Heart right ventricle (tissue), 16 donors: ENCODE measurements at regions not wholly inside any gene's neighbourhood (a gene's known extent, or its start where the extent isn't known, plus 50 kb on each side); places are given as distances from the start of the nearest gene placed in this dataset.
A peak's percentile ranks its signal among the peaks of the same experiment; 100 is the strongest.

Source experiments
- ATAC-seq, 8 donors: fragments of 200-7000 bp; cut with Tn5 transposase; one replicate each; pipeline ENCODE4 v1.9.1; 2020; ENCODE audit warnings: mild to moderate bottlenecking in 8 of 8, moderate library complexity in 8 of 8, moderate number of reproducible peaks in 1 of 8
- DNase-seq, 2 donors: peaks; one replicate each; pipeline ENCODE4 v3.0.0-alpha.2; 2020
- H3K27ac ChIP-seq, 10 donors: fragments of 200-600 bp; sonication (generic) in 2 of 10; one replicate each; pipeline versions ENCODE4 v1.5.0 to v1.8.0; 2020 to 2022; ENCODE audit warnings: mild to moderate bottlenecking in 3 of 10
- H3K27me3 ChIP-seq, 7 donors: fragments of 200-600 bp; one replicate each; pipeline ENCODE4 v1.8.0; 2021 to 2022; ENCODE audit warnings: mild to moderate bottlenecking in 2 of 7
- H3K36me3 ChIP-seq, 9 donors: fragments of 200-600 bp; sonication (generic) in 1 of 9; one replicate each; pipeline versions ENCODE4 v1.5.0 to v1.8.0; 2020 to 2022; ENCODE audit warnings: mild to moderate bottlenecking in 2 of 9
- H3K4me1 ChIP-seq, 9 donors: fragments of 200-600 bp; sonication (generic) in 1 of 9; one replicate each; pipeline versions ENCODE4 v1.5.0 to v1.8.0; 2020 to 2022; ENCODE audit warnings: mild to moderate bottlenecking in 4 of 9
- H3K4me3 ChIP-seq, 10 donors: fragments of 200-600 bp; sonication (generic) in 2 of 10; one replicate each; pipeline versions ENCODE4 v1.5.0 to v1.8.0; 2020 to 2022; ENCODE audit warnings: mild to moderate bottlenecking in 7 of 10, moderate library complexity in 2 of 10
- H3K9me3 ChIP-seq, 11 donors: fragments of 200-600 bp in 10 of 11; sonication (generic) in 2 of 11; one replicate each; pipeline versions ENCODE4 v1.5.0 to v1.8.0; 2013 to 2022; ENCODE audit warnings: mild to moderate bottlenecking in 2 of 11, control low read depth in 1 of 11, moderate library complexity in 1 of 11
- CTCF ChIP-seq, 9 donors: fragments of 200-600 bp; sonication (generic) in 2 of 9; IDR thresholded peaks; one replicate each; pipeline versions ENCODE4 v1.5.0 to v1.8.0; 2021 to 2022; ENCODE audit warnings: antibody characterized with exemption in 9 of 9, mild to moderate bottlenecking in 5 of 9, moderate library complexity in 1 of 9
- WGBS, 2 donors: extraction: QIAGEN DNeasy Blood & Tissue Kit; methylation state at CpG; one replicate each; pipeline ENCODE4 v1.1.7; 2013; ENCODE audit warnings: inconsistent platforms in 1 of 2; 5-methylcytosine and 5-hydroxymethylcytosine counted together
- intact Hi-C, 10 donors: fragments of 100-400 bp; cut with DNase I; formaldehyde crosslinking; loops; one replicate each; pipeline versions ENCODE4 v1.11.1 to v1.14.2; 2022
- donor health status: Arrhythmogenic right ventricular cardiomyopathy.
- donor health status: ischemic (EF 13 %, LVEDD 7.1; RV severe dilation, severe dysfunction).
- donor health status: healthy with polysubstance abuse.
- donor health status: DM: no; HTN: yes; CAD: no.
- donor health status: DM: no; HTN: no; CAD: no.
- donor health status: ischemic (EF 25% LVEDD 6.9; RV normal size, moderate dysfunction).
- donor health status: ischemic (EF 25% LVEDD 5.7; RV mildly dilated, moderate dysfunction).
- donor health status: healthy.
- donor health status: DM: yes; HTN: yes; CAD: no.
- donor health status: Ischemic cardiomyopathy.
- donor health status: ischemic (EF 35%, LVEDD 5.7; RV mildly dilated, moderate dysfunction).
- donor health status: nonischemic (EF 11% LVEDD 7.7; RV severe dilation, severe dysfunction).
- donor health status: DM: yes; HTN: yes; CAD: no.
- donor health status: PGD.
- donor health status: ischemic (EF 29% LVEDD 5.4; RV normal size, mild dysfunction).
- donor health status: nonischemic (EF 23%, LVEDD 6.1; RV moderate dilation, normal function).

GRCh38 chr4:101730291-101731117 is 60.0 kb upstream of the BANK1 start:
- Histone ChIP-seq H3K27me3 (no peaks in the 10 kb centered on the region), H3K4me3 (no peak overlapping the region), H3K36me3 (no peaks in the 10 kb centered on the region), H3K4me1 (no peaks in the 10 kb centered on the region), H3K27ac (no peak overlapping the region), H3K9me3 (no peaks in the 10 kb centered on the region)
- ATAC-seq (peak; percentile 68 to 94 (median 80)), DNase-seq (peak; percentile 19 to 66)
- WGBS, 2 donors: 45 to 47% methylated on average over 4 of the region's 4 CpGs
- intact Hi-C loops: loop anchor here (1.0 to 10.0 kb wide), 8 partner anchors 383 to 1638 kb away; partner anchors contain the start of gene PPP3CA (in 3 of the 10)
- peak; percentile 38 to 80 (median 75) for TF ChIP-seq CTCF (IDR thresholded peaks at IDR 0.05)

- DNase-seq (no peak), ATAC-seq (no peak)
- H3K27ac ChIP-seq: no peak overlapping the region
- TF ChIP-seq CTCF (IDR thresholded peaks at IDR 0.05): no peak
- no peaks in the 10 kb centered on the region for H3K9me3 ChIP-seq
- no peak overlapping the region for H3K4me3 ChIP-seq
- H3K36me3 ChIP-seq: no peaks in the 10 kb centered on the region
- intact Hi-C loops: loop anchor here in 4 of 10 donors (5.0 to 10.0 kb wide), 5 partner anchors 380 to 1635 kb away; partner anchors contain the start of gene PPP3CA (in 3 of the 4)
- H3K4me1 ChIP-seq: no peaks in the 10 kb centered on the region
- H3K27me3 ChIP-seq: no peaks in the 10 kb centered on the region
Measured at GRCh38 chr4:101727238-101727637, 63.3 kb upstream of the BANK1 start.

GRCh38 chr4:101724093-101724492 is 66.4 kb upstream of the BANK1 start:
- ATAC-seq (peak in 1 of 8 donors; percentile 25), DNase-seq (no peak)
- Histone ChIP-seq H3K4me3 (no peak overlapping the region), H3K27me3 (no peaks in the 10 kb centered on the region), H3K9me3 (no peaks in the 10 kb centered on the region), H3K27ac (no peak overlapping the region), H3K4me1 (no peaks in the 10 kb centered on the region), H3K36me3 (no peaks in the 10 kb centered on the region)
- no peak for TF ChIP-seq CTCF (IDR thresholded peaks at IDR 0.05)
- WGBS, 2 donors: 54 to 60% methylated on average over 2 of the region's 2 CpGs
- intact Hi-C loops: loop anchor here in 3 of 10 donors (10.0 kb wide), 2 partner anchors 379 to 819 kb away; partner anchors contain the start of gene PPP3CA (in 2 of the 3)

- Histone ChIP-seq H3K27ac (no peak overlapping the region), H3K36me3 (no peaks in the 10 kb centered on the region), H3K4me1 (no peaks in the 10 kb centered on the region), H3K4me3 (no peak overlapping the region), H3K9me3 (peaks cover 0 to 50% (median 12%) of the 10 kb centered on the region in 11 donors), H3K27me3 (no peaks in the 10 kb centered on the region)
- DNase-seq: no peak
- no peak for TF ChIP-seq CTCF (IDR thresholded peaks at IDR 0.05)
- intact Hi-C loops: no loop called here
- 89 to 90% methylated on average over 3 of the region's 3 CpGs for WGBS, 2 donors
- ATAC-seq: no peak
Measured at GRCh38 chr4:101718810-101719209, 71.7 kb upstream of the BANK1 start.
